Endothelial cell of umbilical vein (primary cell): ENCODE measurements at regions not wholly inside any gene's neighbourhood (a gene's known extent, or its start where the extent isn't known, plus 50 kb on each side); places are given as distances from the start of the nearest gene placed in this dataset.

Experiments used
- BruUV-seq: library from RNA; stranded (reverse); fragments of 400-500 nt; replicated peaks from 2 replicates; lab custom pipeline; 2021; lab: Mats Ljungman, UMichigan
- CTCF ChIA-PET: fragments of 300-600, 350-600 bp; sonication (Branson Sonifier 250); formaldehyde crosslinking; loops from one replicate; lab custom pipeline; 2021; ENCODE audit warnings: antibody characterized with exemption, inconsistent platforms; lab: Charles Lee
- POLR2A ChIA-PET: fragments of 300-600, 350-600 bp; sonication (Branson Sonifier 250); formaldehyde crosslinking; loops from one replicate; lab custom pipeline; 2021; ENCODE audit warnings: antibody characterized with exemption, inconsistent platforms; lab: Charles Lee
- DNase-seq: peaks from one replicate; pipeline ENCODE4 v3.0.0-alpha.2; 2011; ENCODE audit warnings: low read depth, low spot score
- FAIRE-seq: peaks from 2 replicates; lab custom pipeline; 2011; peaks lifted over from hg19 to GRCh38; lab: Jason Lieb, UNC
- H2AFZ ChIP-seq: 2 replicates; pipeline ENCODE4 v1.6.0; 2012; ENCODE audit warnings: low read depth, low read length, control low read depth, inconsistent platforms
- H3K27ac ChIP-seq: 2 replicates; pipeline ENCODE4 v1.5.1; 2011; ENCODE audit warnings: low read depth, mild to moderate bottlenecking, control low read depth, low read length, moderate library complexity; ENCODE audit not compliant: insufficient read depth
- H3K27me3 ChIP-seq, 2 experiments: 2 replicates each; pipeline versions ENCODE4 v1.6.0 to v1.6.1; 2011; ENCODE audit warnings: low read length in 2 of 2, mixed read lengths in 1 of 2; ENCODE audit not compliant: control insufficient read depth in 2 of 2, insufficient read depth in 2 of 2
- H3K36me3 ChIP-seq, 2 experiments: 2 replicates in 1 of 2; 3 replicates in 1 of 2; pipeline ENCODE4 v1.5.1; 2011; ENCODE audit warnings: low read length in 2 of 2, mild to moderate bottlenecking in 1 of 2, moderate library complexity in 1 of 2; ENCODE audit not compliant: control insufficient read depth in 2 of 2, insufficient read depth in 2 of 2; ENCODE audit errors: extremely low read depth in 1 of 2
- H3K4me1 ChIP-seq: 3 replicates; pipeline ENCODE4 v1.5.1; 2011; ENCODE audit warnings: mild to moderate bottlenecking, low read length; ENCODE audit not compliant: control insufficient read depth, insufficient read depth; ENCODE audit errors: extremely low read depth
- H3K4me2 ChIP-seq: 2 replicates; pipeline ENCODE4 v1.6.1; 2011; ENCODE audit warnings: low read length, control low read depth, mixed read lengths; ENCODE audit not compliant: insufficient read depth
- H3K4me3 ChIP-seq, 3 experiments: fragments of 200-600 bp in 1 of 3; sonication (generic), shearing (Covaris generic) in 1 of 3; replicated peaks in 1 of 3; 2 replicates each; pipeline ENCODE4 v1.5.1; 2011 to 2016; ENCODE audit warnings: control low read depth in 3 of 3, low read length in 3 of 3, mild to moderate bottlenecking in 2 of 3, inconsistent platforms in 1 of 3, low read depth in 1 of 3, moderate library complexity in 1 of 3; ENCODE audit not compliant: insufficient read depth in 1 of 3
- H3K79me2 ChIP-seq: 2 replicates; pipeline ENCODE4 v1.6.0; 2012; ENCODE audit warnings: low read length, inconsistent platforms; ENCODE audit not compliant: control insufficient read depth, insufficient read depth
- H3K9ac ChIP-seq: replicated peaks from 2 replicates; pipeline ENCODE3; 2011; ENCODE audit warnings: low read length, control low read depth; ENCODE audit not compliant: insufficient read depth; ENCODE audit errors: extremely low read depth
- H3K9me1 ChIP-seq: replicated peaks from 3 replicates; pipeline ENCODE4 v1.6.0; 2011; ENCODE audit warnings: mild to moderate bottlenecking, low read length; ENCODE audit not compliant: control insufficient read depth, insufficient read depth; ENCODE audit errors: extremely low read depth
- H3K9me3 ChIP-seq: replicated peaks from 2 replicates; pipeline ENCODE4 v1.5.1; 2012; ENCODE audit warnings: low read length, inconsistent platforms; ENCODE audit not compliant: control insufficient read depth, insufficient read depth
- H4K20me1 ChIP-seq: replicated peaks from 2 replicates; pipeline ENCODE3; 2011; ENCODE audit warnings: mild to moderate bottlenecking, low read length; ENCODE audit not compliant: control insufficient read depth, insufficient read depth; ENCODE audit errors: extremely low read depth
- EZH2 ChIP-seq: IDR thresholded peaks from 2 replicates; pipeline ENCODE4 v1.6.1; 2012; ENCODE audit warnings: borderline replicate concordance, low read depth, mild to moderate bottlenecking, moderate library complexity, low read length, inconsistent platforms; ENCODE audit not compliant: severe bottlenecking
- FOS ChIP-seq: IDR thresholded peaks from 2 replicates; pipeline ENCODE4 v1.6.1; 2011; ENCODE audit warnings: mild to moderate bottlenecking, low read length, moderate library complexity, borderline replicate concordance; ENCODE audit not compliant: insufficient read depth
- GATA2 ChIP-seq: IDR thresholded peaks from 2 replicates; pipeline ENCODE4 v1.7.0; 2011; ENCODE audit warnings: low read depth, mild to moderate bottlenecking, moderate library complexity, mixed read lengths, low read length; ENCODE audit not compliant: insufficient read length, insufficient read depth
- JUN ChIP-seq: IDR thresholded peaks from 2 replicates; pipeline ENCODE4 v1.6.1; 2011; ENCODE audit warnings: borderline replicate concordance, low read depth; ENCODE audit not compliant: insufficient read length, insufficient read depth
- MYC ChIP-seq: IDR thresholded peaks from one replicate; pipeline ENCODE4 v1.6.1; 2011; ENCODE audit warnings: mild to moderate bottlenecking, low read depth, low read length
- POLR2A ChIP-seq: IDR thresholded peaks from 2 replicates; pipeline ENCODE4 v1.6.1; 2012; ENCODE audit warnings: low read depth, mild to moderate bottlenecking, control low read depth, low read length
- POLR2AphosphoS5 ChIP-seq: IDR thresholded peaks from 2 replicates; pipeline ENCODE4 v1.6.1; 2012; ENCODE audit warnings: low read depth, mild to moderate bottlenecking, control low read depth, low read length, moderate library complexity; ENCODE audit not compliant: insufficient read depth
- dilution Hi-C: fragments of 300-500 bp; cut with MboI; formaldehyde crosslinking; loops from one replicate; pipeline ENCODE4 v1.15.0; 2019; ENCODE audit warnings: low sequenced_read_pairs; ENCODE audit not compliant: extremely low pct_ligation_motif_present
- intact Hi-C: fragments of 100-400 bp; cut with micrococcal nuclease; formaldehyde crosslinking; loops from one replicate; pipeline ENCODE4 v1.10.0; 2022
- TF ChIP-seq, protein P1 (sequence below), 2 donors: IDR thresholded peaks; 1 replicate in 1 of 2; 2 replicates in 1 of 2; pipeline ENCODE4 v1.5.1; 2011; ENCODE audit warnings: low read length in 2 of 2, mild to moderate bottlenecking in 2 of 2, moderate library complexity in 2 of 2, control low read depth in 1 of 2, inconsistent platforms in 1 of 2, low read depth in 1 of 2; ENCODE audit not compliant: insufficient read depth in 1 of 2; ENCODE audit errors: extremely low read depth in 1 of 2
- TF ChIP-seq, protein P2 (sequence below): IDR thresholded peaks from 2 replicates; pipeline ENCODE4 v1.6.1; 2011; ENCODE audit not compliant: insufficient read depth, insufficient read length

- Histone ChIP-seq H3K9ac (no peak overlapping the region), H3K36me3 (no peaks in the 10 kb centered on the region), H3K27me3 (peaks cover 0 to 3% of the 10 kb centered on the region in 2 experiments), H3K9me3 (no peaks in the 10 kb centered on the region), H2AFZ (no peak overlapping the region), H3K4me2 (no peak overlapping the region), H4K20me1 (no peaks in the 10 kb centered on the region), H3K4me1 (no peaks in the 10 kb centered on the region), H3K9me1 (no peaks in the 10 kb centered on the region), H3K4me3 (no peak overlapping the region), H3K79me2 (no peaks in the 10 kb centered on the region), H3K27ac (no peak overlapping the region)
- no TSS peak for BruUV-seq
- intact Hi-C loops, result no loop called here
- ChIA-PET POLR2A (no interaction called here), CTCF (interaction anchor here (1.1 kb wide), 1 partner anchor 312 kb away, joined by 5 read pairs; no protein-coding TSS in a partner anchor)
- FAIRE-seq (no peak), DNase-seq (no peak)
- dilution Hi-C loops, result no loop called here
- TF ChIP-seq EZH2 (no peak), FOS (no peak), POLR2AphosphoS5 (no peak), MYC (no peak)
Observed at GRCh38 chr2:45191146-45191863, 182.1 kb upstream of the SIX2 start.

DNA sequence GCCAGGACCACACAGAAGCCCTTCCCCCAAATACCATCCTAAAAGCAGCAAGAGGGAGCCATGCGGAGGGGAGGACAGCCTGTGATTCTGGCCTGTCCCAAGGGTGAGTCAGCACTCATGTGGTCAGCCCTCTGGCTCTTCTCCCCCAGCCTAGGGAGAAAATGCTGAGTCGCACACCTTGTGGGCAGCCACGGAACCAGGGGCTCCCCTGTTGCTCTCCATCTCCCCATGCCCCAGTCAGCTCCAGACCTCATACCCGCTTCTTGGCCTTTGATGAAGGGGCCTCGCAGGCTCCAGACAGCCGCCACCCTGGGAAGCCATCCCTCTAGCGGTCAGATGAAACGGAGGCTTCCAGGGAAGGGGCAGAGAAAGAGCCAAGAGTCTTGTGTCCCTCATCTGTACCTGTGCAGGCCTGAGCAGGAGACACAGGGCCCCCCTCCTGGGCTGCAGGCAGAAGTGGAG, 181.3 kb upstream of the SIX2 start:
- Histone ChIP-seq H3K9ac (no peak overlapping the region), H3K9me1 (no peaks in the 10 kb centered on the region), H3K4me2 (no peak overlapping the region), H4K20me1 (no peaks in the 10 kb centered on the region), H3K79me2 (no peaks in the 10 kb centered on the region), H3K27me3 (peaks cover 0 to 3% of the 10 kb centered on the region in 2 experiments), H3K27ac (no peak overlapping the region), H3K9me3 (no peaks in the 10 kb centered on the region), H3K4me1 (no peaks in the 10 kb centered on the region), H2AFZ (no peak overlapping the region), H3K36me3 (no peaks in the 10 kb centered on the region), H3K4me3 (no peak overlapping the region)
- no peak for FAIRE-seq
- TF ChIP-seq GATA2 (no peak), MYC (no peak), FOS (no peak), POLR2AphosphoS5 (no peak), EZH2 (no peak), POLR2A (no peak), JUN (no peak)
- TF ChIP-seq, protein P1, sequence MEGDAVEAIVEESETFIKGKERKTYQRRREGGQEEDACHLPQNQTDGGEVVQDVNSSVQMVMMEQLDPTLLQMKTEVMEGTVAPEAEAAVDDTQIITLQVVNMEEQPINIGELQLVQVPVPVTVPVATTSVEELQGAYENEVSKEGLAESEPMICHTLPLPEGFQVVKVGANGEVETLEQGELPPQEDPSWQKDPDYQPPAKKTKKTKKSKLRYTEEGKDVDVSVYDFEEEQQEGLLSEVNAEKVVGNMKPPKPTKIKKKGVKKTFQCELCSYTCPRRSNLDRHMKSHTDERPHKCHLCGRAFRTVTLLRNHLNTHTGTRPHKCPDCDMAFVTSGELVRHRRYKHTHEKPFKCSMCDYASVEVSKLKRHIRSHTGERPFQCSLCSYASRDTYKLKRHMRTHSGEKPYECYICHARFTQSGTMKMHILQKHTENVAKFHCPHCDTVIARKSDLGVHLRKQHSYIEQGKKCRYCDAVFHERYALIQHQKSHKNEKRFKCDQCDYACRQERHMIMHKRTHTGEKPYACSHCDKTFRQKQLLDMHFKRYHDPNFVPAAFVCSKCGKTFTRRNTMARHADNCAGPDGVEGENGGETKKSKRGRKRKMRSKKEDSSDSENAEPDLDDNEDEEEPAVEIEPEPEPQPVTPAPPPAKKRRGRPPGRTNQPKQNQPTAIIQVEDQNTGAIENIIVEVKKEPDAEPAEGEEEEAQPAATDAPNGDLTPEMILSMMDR (IDR thresholded peaks at IDR 0.05; ENCODE audit: extremely low read depth in 1 of 2, insufficient read depth in 1 of 2, low read depth in 1 of 2, low read length in 2 of 2), result no peak
- TF ChIP-seq, protein P2, sequence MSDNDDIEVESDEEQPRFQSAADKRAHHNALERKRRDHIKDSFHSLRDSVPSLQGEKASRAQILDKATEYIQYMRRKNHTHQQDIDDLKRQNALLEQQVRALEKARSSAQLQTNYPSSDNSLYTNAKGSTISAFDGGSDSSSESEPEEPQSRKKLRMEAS, result no peak
- intact Hi-C loops (no loop called here), dilution Hi-C loops (no loop called here)
- no TSS peak for BruUV-seq
- POLR2A ChIA-PET, result no interaction called here
- CTCF ChIA-PET, result no interaction called here
- DNase-seq, result no peak
